NCI-H1436 (cell line): ENCODE measurements at regions not wholly inside any gene's neighbourhood (a gene's known extent, or its start where the extent isn't known, plus 50 kb on each side); places are given as distances from the start of the nearest gene placed in this dataset.
"Not testable (repeated sequence)": the region's sequence is repeated elsewhere in the genome, so short reads cannot be mapped to it uniquely, and the experiment has no call there.

ENCODE experiments used
- DNase-seq: peaks from one replicate; lab custom pipeline; 2025; lab: John Stamatoyannopoulos, UW

GRCh38 chr5:128799945-128800344 lies 165.3 kb upstream of the SLC27A6 start:
- DNase-seq = no peak

- DNase-seq = no peak
These were observed 164.9 kb upstream of the SLC27A6 start for GRCh38 chr5:128800377-128800776.

- DNase-seq = no peak
These were observed 151.8 kb upstream of the SLC27A6 start for GRCh38 chr5:128813317-128814070.

GRCh38 chr5:128815201-128815600 lies 150.1 kb upstream of the SLC27A6 start:
- DNase-seq = no peak

GRCh38 chr5:128825826-128826225 lies 139.5 kb upstream of the SLC27A6 start:
- DNase-seq = no peak

GRCh38 chr5:128826275-128826674 lies 139.0 kb upstream of the SLC27A6 start:
- no peak for DNase-seq

GRCh38 chr5:128836571-128836970 lies 128.7 kb upstream of the SLC27A6 start:
- no peak for DNase-seq

- no peak for DNase-seq
These were observed 126.7 kb upstream of the SLC27A6 start for GRCh38 chr5:128838623-128839022.

- DNase-seq = no peak
These were observed 123.0 kb upstream of the SLC27A6 start for GRCh38 chr5:128842241-128842640.

- no peak for DNase-seq
These were observed 120.8 kb upstream of the SLC27A6 start for GRCh38 chr5:128844354-128844923.

GRCh38 chr5:128850049-128850448 lies 115.2 kb upstream of the SLC27A6 start:
- no peak for DNase-seq

GRCh38 chr5:128854931-128855330 lies 110.4 kb upstream of the SLC27A6 start:
- no peak for DNase-seq

GRCh38 chr5:128857076-128857677 lies 108.1 kb upstream of the SLC27A6 start:
- DNase-seq = no peak

- no peak for DNase-seq
These were observed 106.3 kb upstream of the SLC27A6 start for GRCh38 chr5:128858995-128859394.

- DNase-seq = not testable (repeated sequence)
These were observed 104.1 kb upstream of the SLC27A6 start for GRCh38 chr5:128861155-128861554.

- no peak for DNase-seq
These were observed 95.3 kb upstream of the SLC27A6 start for GRCh38 chr5:128869970-128870369.

- no peak for DNase-seq
These were observed 94.9 kb upstream of the SLC27A6 start for GRCh38 chr5:128870373-128870772.

GRCh38 chr5:128870923-128871322 lies 94.4 kb upstream of the SLC27A6 start:
- DNase-seq = no peak

- no peak for DNase-seq
These were observed 88.5 kb upstream of the SLC27A6 start for GRCh38 chr5:128876569-128877382.

GRCh38 chr5:128877476-128877875 lies 87.8 kb upstream of the SLC27A6 start:
- DNase-seq = no peak

GRCh38 chr5:128881502-128882018 lies 83.7 kb upstream of the SLC27A6 start:
- no peak for DNase-seq

- no peak for DNase-seq
These were observed 79.5 kb upstream of the SLC27A6 start for GRCh38 chr5:128885649-128886255.
